NCI-H2171 (cell line): ENCODE measurements at regions not wholly inside any gene's neighbourhood (a gene's known extent, or its start where the extent isn't known, plus 50 kb on each side); places are given as distances from the start of the nearest gene placed in this dataset.
"Not testable (repeated sequence)": the region's sequence is repeated elsewhere in the genome, so short reads cannot be mapped to it uniquely, and the experiment has no call there.

Experiments used
- DNase-seq: peaks from one replicate; lab custom pipeline; 2025; lab: John Stamatoyannopoulos, UW

GRCh38 chr9:32172256-32172655, 212.2 kb upstream of the ACO1 start:
- no peak for DNase-seq

DNA sequence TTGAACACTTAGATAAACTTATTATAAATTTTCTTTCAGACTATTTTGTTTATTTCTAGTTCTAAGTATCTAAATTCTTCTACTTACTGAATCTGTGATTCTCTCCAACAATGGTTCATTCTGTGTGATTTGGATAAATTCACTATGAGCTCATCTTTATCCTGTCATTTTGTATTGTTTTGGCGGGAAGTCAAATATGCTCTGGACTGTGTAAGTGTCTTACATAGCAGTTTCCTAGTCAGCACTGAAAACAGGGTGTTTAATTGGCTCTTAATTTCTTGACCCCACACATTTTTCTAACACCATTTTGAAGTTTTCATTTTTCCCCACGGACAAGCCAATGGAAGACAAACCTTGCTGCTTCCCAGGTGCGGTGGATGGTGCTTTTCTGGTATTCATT, 207.0 kb upstream of the ACO1 start:
- no peak for DNase-seq

DNA sequence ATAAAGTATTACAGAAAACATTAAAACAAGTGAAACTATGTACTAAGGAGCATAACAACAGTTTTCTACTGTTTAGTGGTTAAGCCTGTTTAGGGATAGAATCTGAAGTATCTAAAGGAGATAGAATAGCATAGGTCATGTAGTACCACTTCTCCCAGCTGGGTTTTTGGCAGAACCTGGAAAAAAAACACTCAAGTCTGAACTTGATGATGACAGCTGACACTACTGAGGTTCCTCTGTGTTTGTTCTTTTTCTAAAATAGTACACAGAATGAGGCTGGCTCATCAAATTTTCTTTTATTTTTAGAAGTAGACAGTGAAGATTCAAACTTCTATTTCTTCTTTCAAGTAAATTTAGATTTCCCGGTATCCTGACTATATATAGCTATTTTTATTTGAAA, 203.8 kb upstream of the ACO1 start:
- no peak for DNase-seq

DNA sequence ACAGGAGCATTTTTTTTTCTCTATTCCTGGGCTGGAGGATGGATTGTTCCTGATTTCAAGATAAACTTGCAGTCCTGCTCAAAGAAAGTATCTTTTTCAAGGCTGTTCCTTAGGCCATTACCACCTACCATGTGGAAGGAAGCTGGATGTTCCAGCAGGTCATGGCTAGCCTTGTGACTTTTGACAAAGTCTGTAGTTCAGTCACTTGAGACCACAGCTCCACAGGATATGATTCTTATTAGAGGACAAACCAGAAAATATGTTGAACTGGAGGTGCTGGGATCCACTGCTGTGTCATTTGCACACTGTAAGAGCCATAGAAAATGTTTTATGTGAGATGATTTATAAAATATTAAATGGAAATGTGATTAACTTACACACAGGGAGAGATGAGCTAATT, 184.2 kb upstream of the ACO1 start:
- no peak for DNase-seq

DNA sequence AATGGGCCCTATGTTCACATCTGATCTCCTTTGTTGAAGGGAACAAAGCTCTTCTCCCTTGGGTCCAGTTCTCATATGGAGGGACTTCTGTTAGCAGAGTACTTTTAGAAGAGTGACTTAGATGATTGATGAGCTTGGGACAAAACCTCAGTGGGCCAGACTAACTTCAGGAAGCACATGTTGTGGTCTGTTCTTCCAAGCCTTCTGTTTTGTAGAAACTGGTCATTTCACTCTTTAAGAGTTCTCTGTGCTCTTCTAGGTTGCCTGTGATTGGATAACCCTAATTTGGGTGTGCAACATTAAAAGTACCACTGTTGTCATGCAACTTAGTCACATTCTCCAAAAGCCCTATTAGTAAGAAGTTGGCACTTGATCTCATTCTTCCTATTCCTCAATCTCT, 183.5 kb upstream of the ACO1 start:
- DNase-seq: no peak

- not testable (repeated sequence) for DNase-seq
These were observed 175.3 kb upstream of the ACO1 start for GRCh38 chr9:32209164-32209563.

DNA sequence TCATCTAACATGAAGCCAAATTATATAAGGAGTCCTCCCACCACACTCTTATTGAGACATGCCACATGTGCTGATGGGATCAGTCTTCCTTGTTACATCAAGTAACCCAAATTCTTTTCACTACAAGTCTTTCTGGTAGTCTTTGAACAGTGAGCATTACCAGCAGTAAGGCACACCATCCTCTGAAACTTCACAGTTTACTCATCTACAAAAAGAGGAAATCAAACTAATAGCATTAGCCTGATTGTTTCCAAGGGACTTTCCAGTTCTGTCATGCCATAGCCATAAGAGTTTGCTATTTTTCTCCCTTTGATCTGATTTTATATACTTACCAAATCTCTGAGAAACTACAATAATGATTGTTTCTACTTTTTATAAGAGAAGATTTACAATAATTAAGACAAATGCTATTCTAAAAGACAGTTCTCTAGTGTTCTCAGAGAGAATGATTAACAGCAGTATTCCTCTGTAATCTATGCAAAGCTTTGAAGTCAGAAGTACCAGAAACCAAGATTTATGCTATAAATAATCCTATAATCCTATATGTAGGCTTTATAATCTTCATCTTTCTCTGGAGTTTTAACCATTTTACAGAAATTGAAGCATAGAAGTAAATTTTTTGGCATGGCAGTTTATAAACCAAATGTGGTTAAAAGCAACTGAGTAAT, 166.2 kb upstream of the ACO1 start:
- no peak for DNase-seq

- no peak for DNase-seq
These were observed 163.7 kb upstream of the ACO1 start for GRCh38 chr9:32220750-32221149.

DNA sequence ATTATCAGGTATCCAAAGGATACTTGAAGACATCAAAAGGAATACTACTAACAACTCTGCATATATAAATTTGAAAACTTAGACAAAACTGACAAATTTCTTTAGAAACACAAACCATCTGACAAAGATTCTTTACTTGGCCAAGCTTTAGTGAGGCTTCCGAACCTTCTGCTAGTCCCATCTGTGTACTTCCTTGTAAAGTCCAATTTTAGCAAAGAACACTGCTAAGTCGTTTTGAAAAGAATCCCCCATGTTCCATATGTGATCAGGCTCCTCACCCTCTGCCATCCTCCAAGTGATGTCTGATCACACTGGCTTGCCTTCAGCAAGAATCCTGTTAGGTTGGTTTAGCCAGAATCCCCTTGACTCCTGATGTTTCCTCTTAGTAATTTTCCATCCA, 150.0 kb upstream of the ACO1 start:
- no peak for DNase-seq

- no peak for DNase-seq
These were observed 137.3 kb upstream of the ACO1 start for GRCh38 chr9:32247168-32247567.

- no peak for DNase-seq
These were observed 136.2 kb upstream of the ACO1 start for GRCh38 chr9:32248189-32248712.

DNA sequence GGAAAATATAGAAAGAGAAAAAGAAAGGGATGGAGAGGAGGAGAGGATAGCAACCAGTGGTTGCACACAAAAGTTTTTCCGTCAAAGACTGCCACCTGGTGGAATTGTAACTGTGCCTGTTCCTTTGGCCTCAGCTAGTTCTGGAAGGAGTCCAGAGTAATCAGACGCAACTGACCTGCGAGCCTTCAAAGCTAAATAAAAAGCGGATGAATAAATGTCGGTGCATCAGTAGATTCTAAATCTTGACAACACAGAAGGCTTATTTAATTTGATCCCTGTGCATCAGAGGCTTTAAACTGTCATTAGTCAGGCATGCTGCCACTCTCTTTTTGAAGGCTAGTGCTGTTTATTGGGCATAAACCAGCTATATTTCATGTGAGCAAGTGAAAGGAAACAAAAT, 132.9 kb upstream of the ACO1 start:
- DNase-seq: no peak

- no peak for DNase-seq
These were observed 130.7 kb upstream of the ACO1 start for GRCh38 chr9:32253731-32254130.

GRCh38 chr9:32255026-32255425, 129.4 kb upstream of the ACO1 start:
- DNase-seq: no peak

- DNase-seq: no peak
These were observed 126.0 kb upstream of the ACO1 start for GRCh38 chr9:32258482-32258881.

DNA sequence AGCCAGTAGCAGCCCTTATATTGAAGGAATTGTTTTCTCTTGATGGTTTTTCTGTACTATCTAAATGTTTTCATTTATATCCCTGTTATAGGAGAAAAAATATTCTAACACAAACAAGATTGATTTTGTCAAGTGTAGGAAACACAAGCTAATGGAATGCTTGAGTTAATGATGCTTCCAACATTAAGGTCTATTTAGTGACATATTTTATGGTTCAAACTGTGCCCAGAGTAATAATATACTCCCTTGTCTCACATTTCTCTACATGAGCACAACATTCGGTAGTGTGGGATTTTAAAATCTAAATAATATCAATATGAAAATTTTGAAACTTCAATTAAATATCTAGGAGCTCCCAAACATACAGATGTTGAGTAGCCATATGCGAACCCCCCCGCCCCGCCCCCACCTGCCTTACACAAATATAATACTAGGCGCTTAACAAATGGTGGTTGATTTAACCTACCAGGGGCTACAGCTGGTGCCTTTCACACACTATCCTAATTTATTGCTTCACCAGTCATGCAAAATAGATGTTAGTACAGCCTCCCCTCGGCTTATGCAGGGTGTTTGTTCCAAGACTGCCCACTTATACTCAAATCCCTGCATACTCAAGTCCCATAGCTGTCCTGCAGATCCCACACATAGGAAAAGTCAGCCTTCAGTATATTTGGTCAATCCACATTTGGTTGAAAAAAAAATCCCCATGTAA, 124.1 kb upstream of the ACO1 start:
- DNase-seq: no peak

- DNase-seq: no peak
These were observed 120.1 kb upstream of the ACO1 start for GRCh38 chr9:32264170-32264864.

GRCh38 chr9:32265037-32265436, 119.4 kb upstream of the ACO1 start:
- no peak for DNase-seq

DNA sequence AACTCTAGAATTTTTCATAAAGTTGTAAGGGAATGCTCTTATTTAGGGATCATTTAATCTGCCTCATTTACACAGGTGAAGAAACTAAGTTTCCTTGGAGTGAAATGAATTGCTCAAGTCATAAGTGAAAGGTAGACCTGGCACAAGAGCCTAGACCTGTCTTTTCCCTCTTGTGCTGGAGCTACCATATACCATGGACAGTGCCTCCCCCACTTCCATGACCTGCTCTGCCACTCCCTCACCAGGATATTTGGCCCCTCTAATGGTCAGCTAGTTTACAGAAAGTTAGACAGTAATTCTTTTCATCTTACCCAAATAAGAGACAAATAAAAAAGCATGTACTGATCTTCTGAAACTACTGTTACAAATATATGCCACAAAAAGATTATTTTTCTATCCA, 105.5 kb upstream of the ACO1 start:
- DNase-seq: no peak

DNA sequence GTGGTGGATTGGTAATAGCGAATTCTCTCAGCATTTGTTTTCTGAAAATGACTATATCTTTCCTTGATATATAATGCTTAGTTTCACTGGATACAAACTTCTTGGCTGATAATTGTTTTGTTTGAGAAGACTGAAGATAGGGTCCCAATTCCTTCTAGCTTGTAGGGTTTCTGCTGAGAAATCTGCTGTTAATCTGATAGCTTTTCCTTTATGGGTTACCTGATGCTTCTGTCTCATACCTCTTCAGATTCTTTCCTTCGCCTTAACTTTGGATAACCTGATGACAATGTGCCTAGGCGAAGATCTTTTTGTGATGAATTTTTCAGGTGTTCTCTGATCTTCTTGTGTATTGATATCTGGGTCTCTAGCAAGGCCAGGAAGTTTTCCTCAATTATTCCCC, 94.7 kb upstream of the ACO1 start:
- DNase-seq: no peak

DNA sequence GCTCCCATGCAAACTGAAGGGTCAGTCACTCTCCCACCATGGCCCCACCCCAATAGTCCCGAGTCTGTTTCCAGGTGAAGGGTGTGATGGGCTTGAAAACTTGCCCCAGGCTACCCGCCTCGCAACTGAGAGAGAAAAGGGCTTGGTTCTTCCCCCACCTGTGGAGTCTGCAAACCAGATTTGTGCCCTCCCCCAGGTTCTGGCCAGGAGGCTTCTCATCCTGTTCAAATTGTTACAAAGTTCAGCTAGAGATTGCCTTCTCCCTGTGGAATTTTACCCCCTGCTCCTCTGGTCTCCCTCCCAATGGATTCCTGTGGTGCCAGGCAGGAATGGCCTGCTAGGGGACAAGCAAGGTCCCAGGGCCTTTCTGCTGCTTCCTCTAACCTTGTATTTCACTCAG, 93.1 kb upstream of the ACO1 start:
- DNase-seq: no peak

GRCh38 chr9:32292611-32293010, 91.8 kb upstream of the ACO1 start:
- no peak for DNase-seq

DNA sequence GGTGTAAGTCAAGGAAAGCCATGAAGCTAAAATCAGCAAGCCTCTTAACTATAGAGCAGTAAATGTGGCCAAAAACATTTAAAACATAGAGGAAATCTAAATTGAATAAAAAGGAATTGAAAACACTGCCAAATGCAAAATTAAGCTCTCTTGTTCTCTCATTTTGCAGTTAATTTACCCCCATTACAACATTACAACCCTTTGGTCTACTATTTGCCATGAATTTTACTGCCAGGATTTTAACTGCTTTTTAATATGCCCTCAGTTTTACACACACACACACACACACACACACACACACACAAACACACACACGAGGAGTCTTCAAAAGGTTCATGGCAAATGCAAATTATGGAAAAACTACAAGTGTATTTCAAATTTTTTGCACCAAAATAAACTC, 91.4 kb upstream of the ACO1 start:
- DNase-seq: no peak
